Suppressor macrophage treated with lipopolysaccharide for 4 hours (primary cell): ENCODE measurements at regions not wholly inside any gene's neighbourhood (a gene's known extent, or its start where the extent isn't known, plus 50 kb on each side); places are given as distances from the start of the nearest gene placed in this dataset.
A peak's percentile ranks its signal among the peaks of the same experiment; 100 is the strongest.
"Not testable (repeated sequence)": the region's sequence is repeated elsewhere in the genome, so short reads cannot be mapped to it uniquely, and the experiment has no call there.

Source experiments
- DNase-seq: peaks from one replicate; pipeline ENCODE4 v3.0.0-alpha.2; 2020

DNA sequence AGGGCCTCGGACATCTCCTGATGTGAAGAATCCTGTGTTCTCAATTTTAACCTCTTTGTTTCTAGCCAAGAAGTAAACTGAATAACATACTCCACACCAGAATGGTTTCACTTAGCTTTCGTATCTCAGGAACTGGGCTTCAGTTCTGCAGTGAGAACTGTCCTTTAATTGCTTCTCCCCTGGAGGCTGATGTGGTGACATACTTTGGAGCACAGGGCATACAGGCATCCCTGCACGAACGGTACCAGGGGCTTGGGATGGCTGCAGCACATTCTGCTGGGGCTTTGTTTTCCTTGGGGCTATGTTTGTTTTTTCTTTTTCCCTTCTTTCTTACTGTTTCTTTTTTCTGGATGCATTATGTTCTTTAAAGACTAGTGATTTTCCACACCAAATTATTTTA lies 230.5 kb downstream of the TM9SF2 start:
- DNase-seq, result no peak

- DNase-seq, result no peak
Observed at GRCh38 chr13:99730403-99730802, 229.1 kb downstream of the TM9SF2 start.

DNA sequence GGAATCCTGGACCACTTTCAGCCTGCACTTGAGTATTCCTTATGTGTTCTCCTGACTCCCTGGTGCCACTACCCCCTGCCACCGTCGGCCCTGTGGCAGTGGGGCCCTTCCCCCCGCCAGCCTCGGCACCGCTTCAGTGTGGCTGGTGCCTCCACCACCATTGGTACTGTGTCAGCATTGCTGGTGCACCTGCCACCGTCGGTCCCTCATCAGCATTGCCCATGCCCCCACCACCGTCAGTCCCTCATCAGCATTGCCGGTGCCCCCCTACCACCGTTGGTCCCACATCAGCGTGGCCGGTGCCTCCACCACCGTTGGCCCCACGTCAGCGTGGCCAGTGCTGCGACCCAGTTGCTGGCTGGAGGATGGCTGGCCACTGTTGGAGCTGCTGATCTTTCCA lies 228.5 kb downstream of the TM9SF2 start:
- DNase-seq, result no peak

DNA sequence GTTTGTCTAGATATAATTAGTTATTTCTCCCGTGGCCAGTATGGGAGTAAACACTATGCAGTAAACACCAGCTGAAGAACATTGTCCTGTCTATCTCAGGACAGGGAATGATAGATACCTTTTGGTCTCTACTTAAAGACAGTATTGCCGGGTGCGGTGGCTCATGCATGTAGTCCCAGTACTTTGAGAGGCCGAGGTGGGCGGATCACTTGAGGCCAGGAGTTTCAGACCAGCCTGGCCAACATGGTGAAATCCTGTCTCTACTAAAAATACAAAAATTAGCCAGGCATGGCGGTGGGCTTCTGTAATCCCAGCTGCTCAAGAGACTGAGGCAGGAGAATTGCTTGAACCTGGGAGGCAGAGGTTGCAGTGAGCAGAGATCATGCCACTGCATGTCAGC lies 226.4 kb downstream of the TM9SF2 start:
- not testable (repeated sequence) for DNase-seq

DNA sequence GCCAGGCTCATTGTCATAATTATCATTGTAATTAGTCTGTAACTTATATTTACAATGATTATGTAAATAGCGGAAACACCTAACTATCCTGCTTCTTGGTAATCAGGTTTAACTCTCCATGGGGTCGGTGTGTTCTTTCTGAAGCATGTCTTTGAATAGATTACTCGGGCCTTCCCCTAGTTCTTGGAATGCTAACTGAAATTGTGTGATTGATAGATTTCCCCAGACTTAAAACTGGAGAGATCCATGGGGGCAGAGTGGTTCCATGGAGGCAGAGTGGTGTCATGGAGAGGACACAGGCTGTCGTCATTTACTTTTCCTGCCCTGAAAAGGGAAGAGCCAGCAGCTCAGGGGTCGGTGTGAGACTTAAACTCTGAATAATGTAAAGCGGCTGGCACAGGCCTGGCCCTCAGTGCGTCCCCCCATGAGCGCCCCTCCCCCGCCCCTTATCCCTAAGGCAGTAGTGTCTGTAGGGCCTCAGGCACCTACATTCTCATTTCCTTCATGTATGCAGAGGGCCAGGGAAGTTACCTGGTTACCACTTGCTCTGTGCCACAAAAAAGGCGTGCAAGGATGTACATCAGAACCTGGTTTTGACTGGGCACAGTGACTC lies 225.1 kb downstream of the TM9SF2 start:
- DNase-seq, result no peak

DNA sequence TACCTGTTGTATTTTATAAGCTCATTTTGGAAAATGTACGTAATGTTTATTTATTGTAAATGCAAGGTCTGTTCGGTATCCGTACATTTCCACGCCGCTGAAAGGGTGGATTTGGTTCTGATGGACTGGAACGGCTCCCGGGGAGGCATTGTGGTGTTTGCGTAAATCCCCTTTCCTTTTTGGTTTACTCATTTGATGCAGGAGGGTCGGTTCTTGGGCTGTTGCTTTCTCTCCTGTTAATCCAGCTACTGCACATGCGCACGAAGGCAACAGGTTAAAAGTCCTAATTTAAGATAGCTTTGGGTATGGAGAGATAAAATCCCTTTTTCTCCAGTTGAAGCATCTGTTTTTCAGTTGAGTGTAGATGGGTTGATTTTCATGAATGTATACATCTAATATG lies 224.4 kb downstream of the TM9SF2 start:
- DNase-seq, result no peak

- no peak for DNase-seq
Observed at GRCh38 chr13:99724633-99725517, 223.6 kb downstream of the TM9SF2 start.

DNA sequence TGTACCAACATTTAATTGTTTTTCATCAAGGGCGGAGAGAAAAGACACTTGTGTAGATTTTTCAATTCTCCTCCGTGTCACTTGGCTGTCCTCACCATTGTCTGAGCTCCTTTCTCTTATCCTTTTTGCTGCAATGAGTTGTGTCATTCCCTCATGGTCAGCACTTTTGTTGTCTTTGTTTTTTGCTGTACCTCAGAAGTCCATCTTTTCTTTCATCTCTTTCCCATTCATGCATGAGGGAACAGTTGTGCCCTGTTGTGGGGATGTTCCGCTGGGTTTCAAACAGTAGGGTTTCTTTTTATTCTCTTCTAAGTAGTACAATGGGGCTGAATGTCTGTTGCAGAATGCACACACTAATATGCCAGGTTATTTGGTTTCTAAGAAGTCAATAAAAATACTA lies 222.6 kb downstream of the TM9SF2 start:
- DNase-seq, result no peak

DNA sequence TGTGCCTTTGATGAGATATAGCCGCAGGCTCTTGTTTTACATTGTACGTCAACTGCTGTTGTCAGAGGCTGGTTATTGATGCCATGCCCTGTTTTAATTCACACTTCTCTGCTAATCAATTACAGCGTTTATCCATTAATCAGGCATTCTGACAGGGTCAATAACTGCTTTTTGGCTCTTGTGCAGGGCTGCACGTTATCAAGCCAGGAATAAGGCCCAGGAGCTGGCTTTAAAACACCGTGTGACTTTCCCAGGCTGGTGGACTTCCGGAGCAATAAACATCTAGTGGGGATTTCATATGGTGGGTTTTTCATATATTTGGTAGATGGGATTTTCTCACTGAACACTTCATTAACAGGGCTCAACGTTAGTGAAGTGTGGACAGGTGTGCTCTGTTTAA lies 221.7 kb downstream of the TM9SF2 start:
- DNase-seq, result no peak

GRCh38 chr13:99722338-99722818 lies 221.1 kb downstream of the TM9SF2 start:
- no peak for DNase-seq

DNA sequence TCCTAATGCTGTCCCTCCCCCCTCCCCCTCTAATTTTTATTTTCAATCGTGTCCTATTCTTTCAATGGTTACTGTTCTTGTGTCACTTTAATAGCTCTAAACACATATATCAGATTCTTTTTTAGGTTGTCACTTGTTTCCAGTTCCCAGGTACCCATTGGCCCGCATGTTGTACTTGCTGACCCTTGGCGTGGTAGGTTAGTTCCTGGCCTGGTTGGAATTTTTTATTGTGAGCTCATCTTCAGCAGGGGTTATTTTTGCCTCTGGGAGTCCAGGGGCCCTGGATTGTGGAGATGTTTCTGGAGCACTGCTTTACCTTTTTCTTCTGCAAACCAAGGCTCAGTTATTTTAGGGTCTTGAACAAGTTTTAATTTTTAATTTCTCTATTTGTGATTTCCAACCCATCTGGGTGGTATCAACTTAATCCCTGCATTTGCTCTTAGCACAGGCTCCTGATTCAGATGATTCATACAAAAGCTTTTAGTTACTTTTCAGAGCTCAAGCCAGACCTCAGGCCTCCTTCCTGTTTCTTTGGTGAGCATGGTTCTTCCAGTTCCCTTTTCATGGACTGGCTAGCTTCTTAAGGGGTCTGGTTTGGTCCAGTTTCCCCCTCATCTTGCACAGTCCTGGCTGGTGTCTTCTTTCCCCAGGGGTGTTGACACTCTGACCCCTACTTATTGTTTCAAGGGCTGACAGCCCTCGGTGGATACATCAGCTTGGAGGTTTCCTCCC lies 220.5 kb downstream of the TM9SF2 start:
- peak; percentile 44 for DNase-seq

GRCh38 chr13:99717959-99718674 lies 216.8 kb downstream of the TM9SF2 start:
- no peak for DNase-seq

GRCh38 chr13:99709134-99709533 lies 207.9 kb downstream of the TM9SF2 start:
- no peak for DNase-seq

GRCh38 chr13:99704390-99704789 lies 203.1 kb downstream of the TM9SF2 start:
- no peak for DNase-seq

DNA sequence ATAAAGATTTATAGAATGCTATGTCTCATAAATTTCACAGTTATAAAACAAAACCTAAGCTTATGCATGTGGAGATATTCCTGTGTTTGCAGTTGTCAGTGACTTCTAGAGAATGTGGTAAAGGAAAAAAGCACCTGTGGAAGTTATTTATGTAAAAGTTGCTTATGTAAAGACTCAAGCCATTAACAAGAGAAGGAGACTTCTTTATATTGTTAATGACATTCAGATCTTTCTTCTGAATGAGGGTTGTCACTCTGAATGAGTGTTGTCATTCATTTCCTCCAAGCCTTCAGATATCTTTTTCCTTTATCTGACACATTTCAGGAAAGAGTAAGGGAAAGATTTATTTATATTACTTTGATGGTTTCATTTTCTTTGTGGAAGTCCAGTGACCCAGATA lies 202.6 kb downstream of the TM9SF2 start:
- DNase-seq, result no peak

DNA sequence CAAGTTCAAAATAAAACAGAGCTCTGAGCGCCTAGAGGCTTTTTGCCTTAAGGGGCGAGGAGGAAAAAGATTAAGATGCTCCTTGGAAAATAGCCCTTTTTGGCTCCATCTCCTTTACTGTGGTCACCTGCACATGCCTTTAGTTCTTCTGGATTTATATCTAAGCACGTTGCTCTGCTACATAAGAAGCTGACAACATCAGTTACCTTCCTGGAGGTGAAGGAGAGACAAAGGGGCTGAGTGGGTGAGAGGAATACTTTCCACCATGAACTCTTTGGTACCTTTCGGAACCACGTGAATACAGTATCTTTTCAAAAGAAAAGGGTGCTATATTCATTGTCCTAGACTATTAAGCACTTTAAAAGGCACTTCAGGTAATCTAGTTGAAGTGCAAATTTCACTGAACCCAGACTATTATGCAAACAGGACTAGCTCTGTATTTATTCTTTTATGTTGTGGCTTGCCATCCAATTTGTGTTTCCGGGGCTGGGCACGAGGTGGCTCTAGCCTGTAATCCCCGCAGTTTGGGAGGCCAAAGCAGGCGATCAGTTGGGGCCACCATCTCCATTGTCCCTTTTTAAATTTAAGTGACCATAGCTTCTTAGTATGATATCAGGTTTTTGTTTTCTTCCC lies 201.5 kb downstream of the TM9SF2 start:
- DNase-seq, result no peak

- DNase-seq, result no peak
Observed at GRCh38 chr13:99700468-99700867, 199.2 kb downstream of the TM9SF2 start.

GRCh38 chr13:99698816-99699099 lies 197.5 kb downstream of the TM9SF2 start:
- no peak for DNase-seq

- no peak for DNase-seq
Observed at GRCh38 chr13:99698010-99698815, 196.9 kb downstream of the TM9SF2 start.

- DNase-seq, result no peak
Observed at GRCh38 chr13:99695857-99696256, 194.6 kb downstream of the TM9SF2 start.

DNA sequence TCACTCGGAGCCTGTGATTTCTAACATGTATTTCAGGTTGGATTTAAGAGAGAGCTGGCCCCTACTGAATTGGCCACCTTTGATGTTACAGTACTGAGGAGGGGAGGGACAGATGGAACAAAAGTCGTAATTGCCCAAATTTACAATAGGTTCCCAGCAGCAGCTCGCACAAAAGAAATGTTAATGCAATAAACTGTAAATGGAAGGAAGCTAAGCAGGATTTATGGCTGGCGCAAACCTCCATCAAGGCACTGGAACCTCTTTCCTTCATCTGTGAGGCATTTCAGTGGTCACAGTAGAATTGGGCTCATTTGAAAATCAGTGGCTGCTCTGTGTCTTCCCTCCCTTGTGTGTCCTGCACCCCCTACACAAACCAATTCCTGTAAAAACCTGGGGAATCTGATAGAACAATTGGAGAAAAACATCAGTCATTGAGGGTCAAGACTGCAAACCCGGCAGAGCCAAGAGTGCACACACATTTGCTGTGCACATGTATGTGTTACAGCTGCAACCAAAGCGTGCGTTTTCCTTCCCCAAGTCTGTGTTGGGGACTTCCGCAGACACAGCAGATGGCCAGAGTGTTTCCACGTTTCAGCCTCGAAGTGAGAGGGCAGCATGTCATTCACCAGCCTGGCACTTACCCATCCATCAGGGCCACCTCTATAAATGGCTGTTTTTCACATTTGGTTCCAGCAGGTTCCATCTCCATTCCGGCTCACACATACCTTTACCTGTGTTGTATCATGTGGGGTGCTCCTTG lies 192.8 kb downstream of the TM9SF2 start:
- no peak for DNase-seq
